Choroid plexus epithelial cell (primary cell): ENCODE measurements at regions not wholly inside any gene's neighbourhood (a gene's known extent, or its start where the extent isn't known, plus 50 kb on each side); places are given as distances from the start of the nearest gene placed in this dataset.

Experiments used
- DNase-seq: peaks from one replicate; pipeline ENCODE4 v3.0.0-alpha.2; 2010; ENCODE audit warnings: low read depth
- H3K4me3 ChIP-seq: 2 replicates; pipeline ENCODE4 v1.5.1; 2011; ENCODE audit warnings: low read depth, mild to moderate bottlenecking, control low read depth, low read length, moderate library complexity
- TF ChIP-seq, protein P1 (sequence below): conservative IDR thresholded peaks from 2 replicates; pipeline ENCODE4 v1.5.1; 2011; ENCODE audit warnings: low read depth, mild to moderate bottlenecking, control low read depth, inconsistent platforms, low read length, moderate library complexity

DNA sequence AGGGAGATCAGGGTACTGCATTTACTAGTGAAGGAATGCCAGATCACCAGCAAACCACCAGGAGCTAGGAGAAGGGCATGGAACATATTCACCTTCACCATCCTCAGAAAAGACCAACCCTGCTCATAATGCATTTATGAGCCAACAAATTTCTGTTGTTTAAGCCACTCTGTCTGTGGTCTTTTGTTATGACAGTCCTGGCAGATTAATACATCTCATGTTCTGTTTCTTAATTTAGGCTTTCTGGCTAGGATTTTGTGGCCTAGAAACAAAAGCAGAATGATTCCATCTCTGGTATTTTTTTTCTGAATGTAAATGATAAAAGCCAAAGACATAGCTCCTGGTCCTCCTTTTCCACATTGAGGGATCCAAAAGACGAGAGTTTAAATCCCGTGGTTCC is 797.9 kb downstream of the TYW1 start:
- no peak for DNase-seq
- TF ChIP-seq, protein P1, sequence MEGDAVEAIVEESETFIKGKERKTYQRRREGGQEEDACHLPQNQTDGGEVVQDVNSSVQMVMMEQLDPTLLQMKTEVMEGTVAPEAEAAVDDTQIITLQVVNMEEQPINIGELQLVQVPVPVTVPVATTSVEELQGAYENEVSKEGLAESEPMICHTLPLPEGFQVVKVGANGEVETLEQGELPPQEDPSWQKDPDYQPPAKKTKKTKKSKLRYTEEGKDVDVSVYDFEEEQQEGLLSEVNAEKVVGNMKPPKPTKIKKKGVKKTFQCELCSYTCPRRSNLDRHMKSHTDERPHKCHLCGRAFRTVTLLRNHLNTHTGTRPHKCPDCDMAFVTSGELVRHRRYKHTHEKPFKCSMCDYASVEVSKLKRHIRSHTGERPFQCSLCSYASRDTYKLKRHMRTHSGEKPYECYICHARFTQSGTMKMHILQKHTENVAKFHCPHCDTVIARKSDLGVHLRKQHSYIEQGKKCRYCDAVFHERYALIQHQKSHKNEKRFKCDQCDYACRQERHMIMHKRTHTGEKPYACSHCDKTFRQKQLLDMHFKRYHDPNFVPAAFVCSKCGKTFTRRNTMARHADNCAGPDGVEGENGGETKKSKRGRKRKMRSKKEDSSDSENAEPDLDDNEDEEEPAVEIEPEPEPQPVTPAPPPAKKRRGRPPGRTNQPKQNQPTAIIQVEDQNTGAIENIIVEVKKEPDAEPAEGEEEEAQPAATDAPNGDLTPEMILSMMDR, result no peak
- H3K4me3 ChIP-seq, result no peak overlapping the region

DNA sequence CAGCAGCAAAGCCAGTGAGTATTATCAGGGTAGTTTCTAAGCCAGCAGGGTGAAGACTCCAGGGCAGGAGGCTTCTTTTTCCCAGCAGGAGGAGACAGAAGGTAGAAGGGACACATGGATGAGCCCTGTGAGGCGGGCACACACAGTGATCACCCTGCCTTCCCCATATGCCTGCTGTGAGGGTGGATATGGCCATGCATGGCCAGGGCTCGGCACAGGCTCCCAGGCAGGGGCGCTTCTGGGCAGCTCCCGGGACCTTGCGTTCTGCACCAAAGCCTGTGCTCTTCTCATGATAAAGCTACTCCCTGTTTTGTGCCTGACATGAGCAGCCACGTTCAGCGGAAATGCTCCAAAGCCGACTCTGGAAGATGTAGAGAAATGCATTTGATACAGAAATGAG is 807.2 kb downstream of the TYW1 start:
- DNase-seq, result no peak
- H3K4me3 ChIP-seq, result no peak overlapping the region
- TF ChIP-seq, protein P1, result no peak

DNA sequence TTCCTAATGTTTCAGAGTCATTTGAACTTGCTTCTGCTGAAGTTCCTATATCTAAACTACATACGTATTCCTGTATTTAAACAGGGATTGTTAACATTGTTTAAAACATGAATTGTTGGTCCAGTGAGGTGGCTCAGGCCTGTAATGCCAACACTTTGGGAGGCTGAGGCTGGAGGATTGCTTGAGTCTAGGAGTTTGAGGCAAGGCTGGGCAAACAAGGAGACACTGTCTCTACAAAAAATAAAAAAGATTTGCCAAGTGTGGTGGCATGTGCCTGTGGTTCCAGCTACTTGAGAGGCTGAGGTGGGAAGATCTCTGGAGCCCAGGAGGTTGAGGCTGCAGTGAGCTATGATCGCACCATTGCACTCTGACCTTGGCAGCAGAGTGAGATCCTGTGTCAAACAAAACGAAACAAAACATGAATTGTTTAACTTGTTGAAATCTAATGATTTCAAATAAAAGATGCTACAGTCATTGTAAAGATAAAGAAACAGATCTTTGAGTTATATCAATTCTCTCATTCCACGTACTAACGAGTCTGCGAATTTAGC is 809.4 kb downstream of the TYW1 start:
- no peak for DNase-seq
- H3K4me3 ChIP-seq, result no peak overlapping the region
- TF ChIP-seq, protein P1, result no peak

DNA sequence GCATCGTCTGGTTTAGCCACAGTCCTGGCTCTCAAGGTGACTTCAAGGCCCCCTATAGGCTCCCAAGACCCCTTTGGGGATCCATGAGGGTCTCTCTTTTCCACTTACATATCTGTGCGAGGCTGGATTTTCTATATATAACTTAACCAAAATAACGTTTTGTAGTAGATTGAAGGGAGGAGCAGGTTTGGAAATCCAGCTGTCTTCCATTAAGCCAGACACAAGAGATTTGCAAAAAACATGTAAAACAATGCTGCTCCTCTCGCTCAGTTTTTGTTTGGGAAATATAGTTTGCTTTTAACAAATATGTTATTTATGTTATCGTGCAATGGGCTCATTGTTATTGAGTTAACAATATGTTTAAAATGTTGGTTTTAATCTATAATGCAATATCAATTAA is 811.2 kb downstream of the TYW1 start:
- no peak for DNase-seq
- TF ChIP-seq, protein P1, result no peak
- H3K4me3 ChIP-seq, result no peak overlapping the region

DNA sequence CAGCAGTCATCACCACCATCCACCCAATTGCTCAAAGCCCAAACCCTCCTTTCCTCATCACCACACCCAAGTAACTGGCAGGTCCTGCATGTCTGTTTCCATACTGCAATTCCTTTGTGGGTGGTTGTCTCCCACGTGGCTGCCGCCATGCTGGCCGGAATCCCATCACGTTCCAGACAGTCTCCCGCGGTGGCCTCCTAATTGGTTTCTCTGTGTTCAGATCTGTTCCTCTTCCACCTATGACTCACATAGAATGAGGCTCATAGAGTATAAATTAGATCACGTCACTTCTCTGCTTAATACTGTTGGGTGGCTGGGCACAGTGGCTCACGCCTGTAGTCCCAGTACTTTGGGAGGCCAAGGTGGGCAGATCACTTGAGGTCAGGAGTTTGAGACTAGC is 813.0 kb downstream of the TYW1 start:
- no peak overlapping the region for H3K4me3 ChIP-seq
- TF ChIP-seq, protein P1, result no peak
- DNase-seq, result no peak

DNA sequence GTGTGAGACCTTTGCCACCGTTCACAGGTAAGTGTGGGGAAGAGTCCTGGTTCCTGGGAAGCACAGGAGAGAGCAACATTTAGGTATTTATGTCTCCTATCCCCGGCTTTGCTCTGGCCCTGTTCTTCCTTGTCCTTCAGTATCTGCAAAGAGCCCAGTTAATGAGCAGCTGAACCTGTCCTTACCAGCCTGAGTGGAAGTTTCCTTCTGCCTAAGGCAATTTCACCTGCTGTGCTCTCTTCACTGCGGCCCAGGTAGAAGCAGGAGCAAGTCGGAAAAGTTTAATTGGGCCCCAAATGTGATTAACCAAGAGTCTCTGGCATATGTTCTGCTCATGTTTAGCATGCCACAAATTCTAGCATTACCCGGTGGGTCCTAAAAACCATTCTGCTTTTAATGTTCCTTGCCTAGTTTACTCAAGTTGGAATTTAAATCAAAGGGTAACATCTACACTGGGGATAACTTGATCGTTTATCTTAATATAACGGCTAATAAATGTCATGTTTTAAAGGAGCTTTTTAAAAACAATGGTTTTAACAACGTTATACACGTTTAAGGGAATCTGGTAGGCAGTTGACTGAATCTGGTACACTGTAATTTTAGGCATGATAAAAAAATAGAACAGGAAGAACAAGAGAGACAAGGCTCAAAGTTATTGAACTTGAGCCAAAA is 817.1 kb downstream of the TYW1 start:
- no peak overlapping the region for H3K4me3 ChIP-seq
- DNase-seq, result no peak
- TF ChIP-seq, protein P1, result no peak

DNA sequence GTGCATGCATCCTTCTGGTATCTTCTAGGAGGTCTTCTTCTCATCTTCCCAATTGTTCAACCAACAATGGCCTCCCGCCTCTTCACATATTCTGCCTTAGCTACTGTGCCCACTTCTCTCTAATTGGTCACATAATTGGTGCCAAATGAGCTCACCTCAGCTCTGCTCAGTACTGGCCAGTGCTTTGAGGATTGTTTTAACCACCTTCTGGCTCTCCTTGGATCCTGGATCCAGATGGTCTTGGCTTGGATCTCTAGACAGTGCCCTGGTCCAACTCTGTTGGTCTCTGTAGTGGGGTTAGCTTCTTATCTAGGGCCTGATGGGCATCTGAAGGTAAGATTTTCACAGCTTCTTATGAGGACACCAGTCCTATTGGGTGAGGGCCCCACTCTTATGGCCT is 820.8 kb downstream of the TYW1 start:
- no peak overlapping the region for H3K4me3 ChIP-seq
- TF ChIP-seq, protein P1, result no peak
- no peak for DNase-seq
